Hepatocyte (in vitro differentiated cells): ENCODE measurements at regions not wholly inside any gene's neighbourhood (a gene's known extent, or its start where the extent isn't known, plus 50 kb on each side); places are given as distances from the start of the nearest gene placed in this dataset.
"Not testable (repeated sequence)": the region's sequence is repeated elsewhere in the genome, so short reads cannot be mapped to it uniquely, and the experiment has no call there.

Source experiments
- DNase-seq: peaks from one replicate; pipeline ENCODE4 v3.0.0-alpha.2; 2016; ENCODE audit warnings: low spot score
- H2AFZ ChIP-seq: fragments of 200-600 bp; sonication (generic); 2 replicates; pipeline ENCODE4 v1.6.0; 2016; ENCODE audit warnings: antibody characterized with exemption, mild to moderate bottlenecking
- H3K27ac ChIP-seq: fragments of 200-600 bp; sonication (generic); 2 replicates; pipeline ENCODE4 v1.5.1; 2016; ENCODE audit warnings: mild to moderate bottlenecking
- H3K27me3 ChIP-seq: fragments of 200-600 bp; sonication (generic); 2 replicates; pipeline ENCODE4 v1.6.1; 2016
- H3K36me3 ChIP-seq: fragments of 200-600 bp; sonication (generic); replicated peaks from 2 replicates; pipeline ENCODE4 v1.5.1; 2016; ENCODE audit warnings: low read depth; ENCODE audit not compliant: insufficient read depth
- H3K4me1 ChIP-seq: fragments of 200-600 bp; sonication (generic); 2 replicates; pipeline ENCODE4 v1.5.1; 2016; ENCODE audit warnings: mild to moderate bottlenecking, moderate library complexity; ENCODE audit not compliant: insufficient read depth
- H3K4me2 ChIP-seq: fragments of 200-600 bp; sonication (generic); 2 replicates; pipeline ENCODE4 v1.6.0; 2016
- H3K4me3 ChIP-seq: fragments of 200-600 bp; sonication (generic); 2 replicates; pipeline ENCODE4 v1.5.1; 2016; ENCODE audit warnings: mild to moderate bottlenecking
- H3K79me2 ChIP-seq: fragments of 200-600 bp; sonication (generic); 2 replicates; pipeline ENCODE4 v1.6.0; 2017; ENCODE audit warnings: mild to moderate bottlenecking
- H3K9me2 ChIP-seq: fragments of 200-600 bp; sonication (generic); replicated peaks from 2 replicates; pipeline ENCODE4 v1.6.0; 2017; ENCODE audit warnings: mild to moderate bottlenecking; ENCODE audit not compliant: insufficient read depth
- H3K9me3 ChIP-seq: fragments of 200-600 bp; sonication (generic); 2 replicates; pipeline ENCODE4 v1.5.1; 2016; ENCODE audit warnings: low read depth, mild to moderate bottlenecking
- H4K20me1 ChIP-seq: fragments of 200-600 bp; sonication (generic); 2 replicates; pipeline ENCODE4 v1.6.0; 2016; ENCODE audit warnings: mild to moderate bottlenecking; ENCODE audit not compliant: insufficient read depth, poor library complexity, severe bottlenecking
- CTCF ChIP-seq: fragments of 200-600 bp; sonication (generic); IDR thresholded peaks from 2 replicates; pipeline ENCODE4 v1.5.1; 2016; ENCODE audit warnings: antibody characterized with exemption, mild to moderate bottlenecking; ENCODE audit not compliant: poor library complexity
- EZH2 ChIP-seq: fragments of 200-600 bp; sonication (generic); IDR thresholded peaks from 2 replicates; pipeline ENCODE4 v1.6.1; 2016; ENCODE audit warnings: antibody characterized with exemption, mild to moderate bottlenecking, borderline replicate concordance
- EZH2phosphoT487 ChIP-seq: fragments of 200-600 bp; sonication (generic); IDR thresholded peaks from one replicate; pipeline ENCODE4 v1.6.1; 2018; ENCODE audit warnings: antibody characterized with exemption, mild to moderate bottlenecking, low read depth, moderate library complexity; ENCODE audit not compliant: unreplicated experiment, severe bottlenecking
- WGBS: methylation state at CpG from one replicate; pipeline ENCODE4 v1.1.6; 2016; ENCODE audit warnings: low lambda C conversion rate; ENCODE audit errors: missing lambda C conversion rate; 5-methylcytosine and 5-hydroxymethylcytosine counted together

DNA sequence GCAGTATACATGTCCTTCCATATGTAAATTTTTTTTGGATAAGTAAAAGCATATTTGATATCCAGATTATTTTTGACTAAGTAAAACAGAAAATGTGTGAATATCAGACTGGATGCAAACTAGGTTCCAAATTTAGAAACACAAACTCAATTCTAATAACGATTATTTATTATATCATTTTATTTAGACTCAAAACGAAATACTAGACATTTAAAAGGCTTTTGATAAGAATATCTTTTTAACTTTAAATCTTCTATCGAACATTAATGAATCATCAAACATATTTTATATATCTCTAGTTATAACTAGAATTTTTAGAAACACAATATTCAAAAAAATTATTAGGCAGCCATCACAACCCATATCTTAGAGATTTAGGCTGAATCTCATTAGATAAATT, 195.2 kb upstream of the KCND2 start:
- TF ChIP-seq EZH2phosphoT487 (no peak), CTCF (no peak), EZH2 (no peak)
- no peak for DNase-seq
- 70% methylated on average over 3 of the region's 3 CpGs for WGBS

DNA sequence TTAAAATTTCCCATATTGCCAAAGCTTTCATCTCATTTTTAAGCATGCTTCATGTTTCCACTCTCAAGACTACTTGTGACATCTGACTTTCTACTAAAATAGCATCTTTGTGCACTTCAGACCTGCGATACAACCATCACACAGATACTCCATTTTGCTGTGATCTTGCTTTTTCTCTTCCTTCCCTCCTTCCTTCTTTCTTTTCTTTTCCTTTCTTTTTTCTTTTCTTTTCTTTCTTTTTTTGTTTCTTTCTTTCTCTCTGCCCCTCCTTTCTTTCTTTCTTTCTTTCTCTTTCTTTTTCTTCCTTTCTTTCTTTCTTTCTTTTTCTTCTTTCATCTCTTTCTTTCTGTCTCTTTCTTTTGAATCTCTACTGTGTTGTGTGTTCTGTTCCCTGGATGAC, 194.0 kb upstream of the KCND2 start:
- H2AFZ ChIP-seq: no peak overlapping the region
- no peaks in the 10 kb centered on the region for H3K79me2 ChIP-seq
- H3K9me3 ChIP-seq: no peaks in the 10 kb centered on the region
- TF ChIP-seq EZH2 (no peak), EZH2phosphoT487 (no peak), CTCF (no peak)
- DNase-seq: no peak
- no peaks in the 10 kb centered on the region for H3K9me2 ChIP-seq
- H4K20me1 ChIP-seq: no peaks in the 10 kb centered on the region
- H3K4me1 ChIP-seq: no peaks in the 10 kb centered on the region
- no peaks in the 10 kb centered on the region for H3K36me3 ChIP-seq
- no peak overlapping the region for H3K4me2 ChIP-seq
- no peak overlapping the region for H3K4me3 ChIP-seq
- no peaks in the 10 kb centered on the region for H3K27me3 ChIP-seq
- 77% methylated on average over 1 of the region's 1 CpG for WGBS
- no peak overlapping the region for H3K27ac ChIP-seq

More for the DNA sequence above, 195.2 kb upstream of the KCND2 start:
- no peaks in the 10 kb centered on the region for H3K4me1 ChIP-seq
- H3K79me2 ChIP-seq: no peaks in the 10 kb centered on the region
- no peaks in the 10 kb centered on the region for H3K27me3 ChIP-seq
- no peak overlapping the region for H3K27ac ChIP-seq
- H3K9me2 ChIP-seq: no peaks in the 10 kb centered on the region
- H2AFZ ChIP-seq: no peak overlapping the region
- H3K36me3 ChIP-seq: no peaks in the 10 kb centered on the region
- H3K4me2 ChIP-seq: no peak overlapping the region
- no peaks in the 10 kb centered on the region for H3K9me3 ChIP-seq
- no peak overlapping the region for H3K4me3 ChIP-seq
- H4K20me1 ChIP-seq: no peaks in the 10 kb centered on the region

DNA sequence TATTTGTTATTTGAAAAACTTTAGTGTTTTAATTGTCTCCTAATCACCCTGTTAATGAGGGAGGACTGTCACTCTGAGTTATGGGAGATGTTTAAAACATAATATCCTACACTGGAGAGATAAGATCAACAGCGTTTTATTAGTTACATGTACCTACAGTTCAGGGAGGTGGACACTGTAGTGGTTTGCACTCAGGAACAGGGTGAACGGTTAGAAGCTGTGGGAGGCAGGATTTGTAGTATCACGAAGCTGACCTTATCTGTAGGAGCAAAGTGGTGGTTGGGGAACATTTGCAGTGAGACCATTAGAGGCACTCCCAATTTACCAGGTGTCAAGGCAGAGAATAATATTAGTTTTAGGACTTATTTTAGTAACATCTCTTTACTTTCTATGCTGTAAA, 193.3 kb upstream of the KCND2 start:
- no peak overlapping the region for H3K27ac ChIP-seq
- WGBS: 36% methylated on average over 3 of the region's 3 CpGs
- H4K20me1 ChIP-seq: no peaks in the 10 kb centered on the region
- TF ChIP-seq CTCF (no peak), EZH2 (no peak), EZH2phosphoT487 (no peak)
- H3K4me3 ChIP-seq: no peak overlapping the region
- no peaks in the 10 kb centered on the region for H3K9me2 ChIP-seq
- no peaks in the 10 kb centered on the region for H3K79me2 ChIP-seq
- no peaks in the 10 kb centered on the region for H3K9me3 ChIP-seq
- H3K4me1 ChIP-seq: no peaks in the 10 kb centered on the region
- H3K36me3 ChIP-seq: no peaks in the 10 kb centered on the region
- H2AFZ ChIP-seq: no peak overlapping the region
- DNase-seq: no peak
- no peaks in the 10 kb centered on the region for H3K27me3 ChIP-seq
- no peak overlapping the region for H3K4me2 ChIP-seq

DNA sequence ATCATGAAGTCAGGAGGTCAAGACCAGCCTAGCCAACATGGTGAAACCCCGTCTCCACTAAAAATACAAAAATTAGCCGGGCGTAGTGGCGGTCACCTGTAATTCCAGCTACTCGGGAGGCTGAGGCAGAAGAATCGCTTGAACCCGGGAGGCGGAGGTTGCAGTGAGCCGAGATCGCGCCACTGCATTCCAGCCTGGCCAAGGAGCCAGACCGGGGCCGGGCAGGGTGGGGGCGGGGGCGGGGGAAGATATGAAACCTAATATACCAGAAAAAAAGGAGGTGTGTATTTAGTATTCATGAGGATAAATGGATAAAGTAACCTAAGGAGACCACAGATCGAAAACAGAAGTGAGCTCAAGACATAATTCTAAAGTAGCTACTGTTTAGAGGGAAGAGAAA, 186.5 kb upstream of the KCND2 start:
- not testable (repeated sequence) for H2AFZ ChIP-seq, H3K27ac ChIP-seq, H3K9me3 ChIP-seq, H3K4me2 ChIP-seq, H4K20me1 ChIP-seq, H3K9me2 ChIP-seq, H3K4me3 ChIP-seq, DNase-seq, H3K79me2 ChIP-seq, H3K27me3 ChIP-seq, H3K36me3 ChIP-seq, H3K4me1 ChIP-seq
- WGBS: 94% methylated on average over 16 of the region's 16 CpGs
